Endodermal cell (in vitro differentiated cells): ENCODE measurements at regions not wholly inside any gene's neighbourhood (a gene's known extent, or its start where the extent isn't known, plus 50 kb on each side); places are given as distances from the start of the nearest gene placed in this dataset.

Source experiments
- DNase-seq: peaks from one replicate; pipeline ENCODE4 v3.0.0-alpha.2; 2017
- H3K27ac ChIP-seq: 2 replicates; pipeline ENCODE4 v1.5.1; 2013; ENCODE audit warnings: mild to moderate bottlenecking, low read depth, low read length, moderate library complexity
- H3K27me3 ChIP-seq: 2 replicates; pipeline ENCODE4 v1.6.1; 2013; ENCODE audit warnings: mild to moderate bottlenecking, low read length, moderate library complexity; ENCODE audit not compliant: insufficient read depth, control insufficient read depth, poor library complexity, severe bottlenecking
- H3K36me3 ChIP-seq: 2 replicates; pipeline ENCODE4 v1.7.0; 2013; ENCODE audit warnings: mild to moderate bottlenecking, low read length, moderate library complexity; ENCODE audit not compliant: control insufficient read depth, insufficient read depth
- H3K4me1 ChIP-seq: one replicate; pipeline ENCODE4 v1.7.0; 2013; ENCODE audit warnings: low read length; ENCODE audit not compliant: control insufficient read depth, insufficient read depth
- H3K4me3 ChIP-seq: 2 replicates; pipeline ENCODE4 v1.5.1; 2013; ENCODE audit warnings: mild to moderate bottlenecking, low read length, moderate library complexity
- H3K9ac ChIP-seq: 2 replicates; pipeline ENCODE4 v1.6.1; 2013; ENCODE audit warnings: mild to moderate bottlenecking, low read length, moderate library complexity; ENCODE audit not compliant: poor library complexity, severe bottlenecking; ENCODE audit errors: extremely low read depth
- H3K9me3 ChIP-seq: 2 replicates; pipeline ENCODE4 v1.6.1; 2013; ENCODE audit warnings: mild to moderate bottlenecking, low read length, moderate library complexity; ENCODE audit not compliant: control insufficient read depth
- H3K27ac Mint-ChIP-seq: 2 replicates; pipeline ENCODE4 v1.8.0; 2020; ENCODE audit warnings: mixed read lengths
- H3K27me3 Mint-ChIP-seq: 2 replicates; pipeline ENCODE4 v1.8.0; 2021; ENCODE audit warnings: mild to moderate bottlenecking, mixed read lengths; ENCODE audit not compliant: insufficient read depth
- H3K36me3 Mint-ChIP-seq: 2 replicates; pipeline ENCODE4 v1.8.0; 2020; ENCODE audit warnings: low read depth, mixed read lengths
- H3K4me1 Mint-ChIP-seq: 2 replicates; pipeline ENCODE4 v1.8.0; 2020; ENCODE audit warnings: mixed read lengths
- H3K4me3 Mint-ChIP-seq: 2 replicates; pipeline ENCODE4 v1.8.0; 2020; ENCODE audit warnings: mild to moderate bottlenecking, moderate library complexity, mixed read lengths
- H3K9me3 Mint-ChIP-seq: 2 replicates; pipeline ENCODE4 v1.8.0; 2020; ENCODE audit warnings: mild to moderate bottlenecking, mixed read lengths
- WGBS, 2 experiments: methylation state at CpG; one replicate each; pipeline versions ENCODE4 v1.1.5 to v1.1.7; 2013; ENCODE audit warnings: missing lambda C conversion rate in 2 of 2, mixed read lengths in 1 of 2; ENCODE audit not compliant: insufficient coverage in 1 of 2, insufficient read length in 1 of 2; 5-methylcytosine and 5-hydroxymethylcytosine counted together
- TF ChIP-seq, protein P1 (sequence below): fragments of 200-600 bp; sonication (generic); conservative IDR thresholded peaks from 2 replicates; pipeline ENCODE4 v1.5.0; 2021; ENCODE audit warnings: antibody characterized with exemption, mild to moderate bottlenecking

DNA sequence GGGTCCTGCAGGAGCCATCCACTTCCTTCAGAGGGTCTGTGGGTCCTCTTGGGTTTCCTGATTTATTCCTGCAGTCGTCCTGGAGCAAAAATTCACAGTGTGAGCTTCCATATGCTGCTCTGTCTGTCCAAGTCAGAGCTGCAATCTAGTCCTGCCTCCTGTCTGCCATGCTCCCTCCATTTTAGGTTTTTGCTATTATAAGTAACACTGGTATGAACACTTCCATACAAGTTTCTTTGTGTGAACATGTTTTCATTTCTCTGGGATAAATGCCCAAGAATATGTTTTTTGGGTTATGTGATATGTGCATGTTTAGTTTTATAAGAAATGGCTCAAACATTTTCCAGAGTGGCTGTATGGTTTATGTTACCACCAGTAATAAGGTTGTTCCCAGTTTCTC, 188.1 kb downstream of the ACTR3B start:
- no peak for DNase-seq
- 72% methylated on average over 1 of the region's 1 CpG; no CpG with 5 or more reads in 1 of the 2 experiments for WGBS, 2 experiments
- Mint-ChIP-seq H3K4me3 (no peak overlapping the region), H3K27ac (no peak overlapping the region), H3K9me3 (peaks cover 6% of the 10 kb centered on the region), H3K27me3 (no peaks in the 10 kb centered on the region), H3K4me1 (no peaks in the 10 kb centered on the region), H3K36me3 (peaks cover 2% of the 10 kb centered on the region)
- H3K27ac ChIP-seq: no peak overlapping the region
- H3K4me1 ChIP-seq: no peaks in the 10 kb centered on the region
- H3K27me3 ChIP-seq: no peaks in the 10 kb centered on the region
- H3K9ac ChIP-seq: no peak overlapping the region
- H3K9me3 ChIP-seq: no peaks in the 10 kb centered on the region
- TF ChIP-seq, protein P1, sequence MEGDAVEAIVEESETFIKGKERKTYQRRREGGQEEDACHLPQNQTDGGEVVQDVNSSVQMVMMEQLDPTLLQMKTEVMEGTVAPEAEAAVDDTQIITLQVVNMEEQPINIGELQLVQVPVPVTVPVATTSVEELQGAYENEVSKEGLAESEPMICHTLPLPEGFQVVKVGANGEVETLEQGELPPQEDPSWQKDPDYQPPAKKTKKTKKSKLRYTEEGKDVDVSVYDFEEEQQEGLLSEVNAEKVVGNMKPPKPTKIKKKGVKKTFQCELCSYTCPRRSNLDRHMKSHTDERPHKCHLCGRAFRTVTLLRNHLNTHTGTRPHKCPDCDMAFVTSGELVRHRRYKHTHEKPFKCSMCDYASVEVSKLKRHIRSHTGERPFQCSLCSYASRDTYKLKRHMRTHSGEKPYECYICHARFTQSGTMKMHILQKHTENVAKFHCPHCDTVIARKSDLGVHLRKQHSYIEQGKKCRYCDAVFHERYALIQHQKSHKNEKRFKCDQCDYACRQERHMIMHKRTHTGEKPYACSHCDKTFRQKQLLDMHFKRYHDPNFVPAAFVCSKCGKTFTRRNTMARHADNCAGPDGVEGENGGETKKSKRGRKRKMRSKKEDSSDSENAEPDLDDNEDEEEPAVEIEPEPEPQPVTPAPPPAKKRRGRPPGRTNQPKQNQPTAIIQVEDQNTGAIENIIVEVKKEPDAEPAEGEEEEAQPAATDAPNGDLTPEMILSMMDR: no peak
- no peaks in the 10 kb centered on the region for H3K36me3 ChIP-seq
- H3K4me3 ChIP-seq: no peak overlapping the region

DNA sequence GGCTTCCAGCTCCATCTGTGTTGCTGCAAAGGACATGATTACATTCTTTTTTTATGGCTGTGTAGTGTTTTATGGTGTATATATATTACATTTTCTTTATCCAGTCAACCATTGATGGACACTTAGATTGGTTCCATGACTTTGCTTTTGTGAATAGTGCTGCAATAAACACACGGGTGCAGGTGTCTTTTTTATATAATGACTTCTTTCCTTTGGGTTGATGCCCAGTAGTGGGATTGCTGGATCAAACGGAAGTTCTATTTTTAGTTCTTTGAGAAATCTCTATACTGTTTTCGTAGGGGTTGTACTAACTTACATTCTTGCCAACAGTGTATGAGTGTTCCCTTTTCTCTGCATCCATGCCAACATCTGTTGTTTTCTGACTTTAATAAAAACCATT, 189.7 kb downstream of the ACTR3B start:
- Histone ChIP-seq H3K27ac (no peak overlapping the region), H3K9ac (no peak overlapping the region), H3K4me1 (no peaks in the 10 kb centered on the region), H3K36me3 (no peaks in the 10 kb centered on the region), H3K27me3 (no peaks in the 10 kb centered on the region), H3K9me3 (no peaks in the 10 kb centered on the region), H3K4me3 (no peak overlapping the region)
- no peak for DNase-seq
- H3K36me3 Mint-ChIP-seq: peaks cover 2% of the 10 kb centered on the region
- H3K4me3 Mint-ChIP-seq: no peak overlapping the region
- TF ChIP-seq, protein P1: no peak
- no peak overlapping the region for H3K27ac Mint-ChIP-seq
- H3K27me3 Mint-ChIP-seq: no peaks in the 10 kb centered on the region
- no peaks in the 10 kb centered on the region for H3K4me1 Mint-ChIP-seq
- peaks cover 6% of the 10 kb centered on the region for H3K9me3 Mint-ChIP-seq
- WGBS, 2 experiments: 81% methylated on average over 3 of the region's 3 CpGs; no CpG with 5 or more reads in 1 of the 2 experiments

DNA sequence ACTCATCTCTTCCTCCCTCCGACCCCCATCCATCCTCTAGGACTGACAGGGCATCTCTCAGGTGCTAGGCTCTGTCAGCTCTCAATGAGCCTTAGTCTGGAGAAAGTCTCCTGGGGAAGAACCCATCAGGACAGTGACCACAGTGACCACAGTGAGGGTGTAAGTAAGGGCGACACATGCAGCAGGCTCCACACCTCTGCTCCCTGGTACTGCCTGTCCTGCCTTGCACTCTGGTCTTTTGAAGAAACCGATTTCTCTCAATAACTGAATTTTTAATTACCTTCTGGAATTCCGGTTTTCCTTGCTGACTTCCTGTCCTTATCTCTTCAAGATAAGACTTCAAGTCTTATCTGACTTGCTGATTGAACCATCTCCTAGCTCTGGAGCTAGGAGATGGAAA, 190.2 kb downstream of the ACTR3B start:
- H3K27me3 ChIP-seq: no peaks in the 10 kb centered on the region
- H3K4me1 ChIP-seq: no peaks in the 10 kb centered on the region
- no peaks in the 10 kb centered on the region for H3K4me1 Mint-ChIP-seq
- no peak overlapping the region for H3K27ac Mint-ChIP-seq
- TF ChIP-seq, protein P1: no peak
- H3K9ac ChIP-seq: no peak overlapping the region
- peaks cover 2% of the 10 kb centered on the region for H3K36me3 Mint-ChIP-seq
- no peak for DNase-seq
- H3K4me3 ChIP-seq: no peak overlapping the region
- H3K36me3 ChIP-seq: no peaks in the 10 kb centered on the region
- H3K4me3 Mint-ChIP-seq: no peak overlapping the region
- peaks cover 6% of the 10 kb centered on the region for H3K9me3 Mint-ChIP-seq
- 84 to 89% methylated on average over 3 to 4 of the region's 4 CpGs for WGBS, 2 experiments
- H3K27me3 Mint-ChIP-seq: no peaks in the 10 kb centered on the region
- H3K27ac ChIP-seq: no peak overlapping the region
- no peaks in the 10 kb centered on the region for H3K9me3 ChIP-seq
